Sigmoid colon (tissue), 4 donors: ENCODE measurements at regions not wholly inside any gene's neighbourhood (a gene's known extent, or its start where the extent isn't known, plus 50 kb on each side); places are given as distances from the start of the nearest gene placed in this dataset.

ENCODE experiments used
- POLR2A ChIP-seq, 2 donors: fragments of 450-650 bp; IDR thresholded peaks; one replicate each; pipeline ENCODE4 v1.6.1; 2016; ENCODE audit warnings: antibody characterized with exemption in 2 of 2, mild to moderate bottlenecking in 2 of 2, moderate library complexity in 2 of 2
- POLR2AphosphoS5 ChIP-seq, 4 donors: sonication (generic); formaldehyde crosslinking; IDR thresholded peaks; one replicate each; pipeline ENCODE4 v1.6.1; 2017; ENCODE audit warnings: antibody characterized with exemption in 4 of 4
- TF ChIP-seq, protein P1 (sequence below), 4 experiments: fragments of 450-650 bp in 3 of 4; fragments of 200-600 bp in 1 of 4; IDR thresholded peaks; one replicate each; pipeline ENCODE4 v1.5.1; 2016 to 2019; ENCODE audit warnings: antibody characterized with exemption in 4 of 4, mild to moderate bottlenecking in 3 of 4, moderate library complexity in 2 of 4

- TF ChIP-seq, protein P1, sequence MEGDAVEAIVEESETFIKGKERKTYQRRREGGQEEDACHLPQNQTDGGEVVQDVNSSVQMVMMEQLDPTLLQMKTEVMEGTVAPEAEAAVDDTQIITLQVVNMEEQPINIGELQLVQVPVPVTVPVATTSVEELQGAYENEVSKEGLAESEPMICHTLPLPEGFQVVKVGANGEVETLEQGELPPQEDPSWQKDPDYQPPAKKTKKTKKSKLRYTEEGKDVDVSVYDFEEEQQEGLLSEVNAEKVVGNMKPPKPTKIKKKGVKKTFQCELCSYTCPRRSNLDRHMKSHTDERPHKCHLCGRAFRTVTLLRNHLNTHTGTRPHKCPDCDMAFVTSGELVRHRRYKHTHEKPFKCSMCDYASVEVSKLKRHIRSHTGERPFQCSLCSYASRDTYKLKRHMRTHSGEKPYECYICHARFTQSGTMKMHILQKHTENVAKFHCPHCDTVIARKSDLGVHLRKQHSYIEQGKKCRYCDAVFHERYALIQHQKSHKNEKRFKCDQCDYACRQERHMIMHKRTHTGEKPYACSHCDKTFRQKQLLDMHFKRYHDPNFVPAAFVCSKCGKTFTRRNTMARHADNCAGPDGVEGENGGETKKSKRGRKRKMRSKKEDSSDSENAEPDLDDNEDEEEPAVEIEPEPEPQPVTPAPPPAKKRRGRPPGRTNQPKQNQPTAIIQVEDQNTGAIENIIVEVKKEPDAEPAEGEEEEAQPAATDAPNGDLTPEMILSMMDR (IDR thresholded peaks at IDR 0.05), result no peak
- TF ChIP-seq POLR2A (IDR thresholded peaks at IDR 0.05) (no peak), POLR2AphosphoS5 (IDR thresholded peaks at IDR 0.05) (no peak)
Measured at GRCh38 chr2:181760521-181760920, 80.2 kb upstream of the NEUROD1 start.
